ENCODE measurements at regions not wholly inside any gene's neighbourhood (a gene's known extent, or its start where the extent isn't known, plus 50 kb on each side); places are given as distances from the start of the nearest gene placed in this dataset.

DNA sequence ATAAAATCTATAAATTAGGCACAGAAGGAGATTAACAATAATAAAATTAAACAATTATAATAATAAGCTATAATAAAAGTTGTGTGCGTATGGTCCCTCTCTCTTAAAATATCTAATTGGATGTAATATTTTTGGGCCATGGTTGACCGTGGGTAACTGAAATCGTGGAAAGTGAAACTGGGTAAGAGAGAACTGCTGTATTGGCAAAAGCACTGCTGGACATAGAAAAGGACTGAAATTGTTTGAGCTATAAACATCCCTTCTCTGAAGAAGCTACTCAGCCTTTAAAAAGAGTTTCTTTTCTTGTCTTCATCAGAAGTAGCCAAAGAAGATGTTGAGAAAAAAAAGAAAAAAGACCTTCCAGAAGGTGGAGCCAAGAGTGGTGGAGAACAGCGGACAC, 379.4 kb downstream of the ZNF521 start:
- intact Hi-C loops (cut with DNase I; ENCODE audit: low total_unique reads) = no loop called here

DNA sequence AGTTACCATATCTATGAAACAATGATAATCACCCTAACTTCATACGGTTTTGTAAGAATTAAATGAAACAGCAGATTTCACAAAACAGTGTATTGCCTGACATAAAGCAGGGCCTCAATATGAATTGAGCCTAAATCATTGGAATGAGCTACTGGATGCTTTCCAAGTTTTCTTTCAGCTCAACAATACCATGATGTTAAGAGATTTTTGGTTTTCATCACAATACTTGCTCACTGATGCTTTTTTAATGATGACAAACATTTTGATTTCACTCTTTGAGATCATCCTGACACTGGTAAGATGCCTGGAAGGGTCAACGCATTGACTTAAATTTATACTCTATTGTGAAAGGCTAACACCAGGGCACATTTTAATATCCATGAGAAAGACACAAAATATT, 377.5 kb downstream of the ZNF521 start:
- intact Hi-C loops (cut with DNase I; ENCODE audit: low total_unique reads) = no loop called here
- Histone ChIP-seq H3K4me3 (no peak overlapping the region), H3K9me3 (no peaks in the 10 kb centered on the region), H3K36me3 (ENCODE audit: low read depth, missing control alignments) (no peaks in the 10 kb centered on the region), H3K4me1 (no peaks in the 10 kb centered on the region), H3K27me3 (no peaks in the 10 kb centered on the region), H3K27ac (no peak overlapping the region)
- TF ChIP-seq POLR2A (IDR thresholded peaks at IDR 0.05) = no peak
- TF ChIP-seq, protein P1, sequence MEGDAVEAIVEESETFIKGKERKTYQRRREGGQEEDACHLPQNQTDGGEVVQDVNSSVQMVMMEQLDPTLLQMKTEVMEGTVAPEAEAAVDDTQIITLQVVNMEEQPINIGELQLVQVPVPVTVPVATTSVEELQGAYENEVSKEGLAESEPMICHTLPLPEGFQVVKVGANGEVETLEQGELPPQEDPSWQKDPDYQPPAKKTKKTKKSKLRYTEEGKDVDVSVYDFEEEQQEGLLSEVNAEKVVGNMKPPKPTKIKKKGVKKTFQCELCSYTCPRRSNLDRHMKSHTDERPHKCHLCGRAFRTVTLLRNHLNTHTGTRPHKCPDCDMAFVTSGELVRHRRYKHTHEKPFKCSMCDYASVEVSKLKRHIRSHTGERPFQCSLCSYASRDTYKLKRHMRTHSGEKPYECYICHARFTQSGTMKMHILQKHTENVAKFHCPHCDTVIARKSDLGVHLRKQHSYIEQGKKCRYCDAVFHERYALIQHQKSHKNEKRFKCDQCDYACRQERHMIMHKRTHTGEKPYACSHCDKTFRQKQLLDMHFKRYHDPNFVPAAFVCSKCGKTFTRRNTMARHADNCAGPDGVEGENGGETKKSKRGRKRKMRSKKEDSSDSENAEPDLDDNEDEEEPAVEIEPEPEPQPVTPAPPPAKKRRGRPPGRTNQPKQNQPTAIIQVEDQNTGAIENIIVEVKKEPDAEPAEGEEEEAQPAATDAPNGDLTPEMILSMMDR (IDR thresholded peaks at IDR 0.05) = no peak
- 88% methylated on average over 2 of the region's 2 CpGs for WGBS, 2 donors
- DNase-seq = no peak

More for the DNA sequence above, 379.4 kb downstream of the ZNF521 start:
- Histone ChIP-seq H3K4me3 (no peak overlapping the region), H3K27me3 (no peaks in the 10 kb centered on the region), H3K4me1 (no peaks in the 10 kb centered on the region), H3K27ac (no peak overlapping the region), H3K9me3 (no peaks in the 10 kb centered on the region), H3K36me3 (ENCODE audit: low read depth, missing control alignments) (no peaks in the 10 kb centered on the region)
- no peak for DNase-seq
- TF ChIP-seq, protein P1 (IDR thresholded peaks at IDR 0.05) = no peak
- TF ChIP-seq POLR2A (IDR thresholded peaks at IDR 0.05) = no peak
- 93 to 95% methylated on average over 4 of the region's 4 CpGs for WGBS, 2 donors

DNA sequence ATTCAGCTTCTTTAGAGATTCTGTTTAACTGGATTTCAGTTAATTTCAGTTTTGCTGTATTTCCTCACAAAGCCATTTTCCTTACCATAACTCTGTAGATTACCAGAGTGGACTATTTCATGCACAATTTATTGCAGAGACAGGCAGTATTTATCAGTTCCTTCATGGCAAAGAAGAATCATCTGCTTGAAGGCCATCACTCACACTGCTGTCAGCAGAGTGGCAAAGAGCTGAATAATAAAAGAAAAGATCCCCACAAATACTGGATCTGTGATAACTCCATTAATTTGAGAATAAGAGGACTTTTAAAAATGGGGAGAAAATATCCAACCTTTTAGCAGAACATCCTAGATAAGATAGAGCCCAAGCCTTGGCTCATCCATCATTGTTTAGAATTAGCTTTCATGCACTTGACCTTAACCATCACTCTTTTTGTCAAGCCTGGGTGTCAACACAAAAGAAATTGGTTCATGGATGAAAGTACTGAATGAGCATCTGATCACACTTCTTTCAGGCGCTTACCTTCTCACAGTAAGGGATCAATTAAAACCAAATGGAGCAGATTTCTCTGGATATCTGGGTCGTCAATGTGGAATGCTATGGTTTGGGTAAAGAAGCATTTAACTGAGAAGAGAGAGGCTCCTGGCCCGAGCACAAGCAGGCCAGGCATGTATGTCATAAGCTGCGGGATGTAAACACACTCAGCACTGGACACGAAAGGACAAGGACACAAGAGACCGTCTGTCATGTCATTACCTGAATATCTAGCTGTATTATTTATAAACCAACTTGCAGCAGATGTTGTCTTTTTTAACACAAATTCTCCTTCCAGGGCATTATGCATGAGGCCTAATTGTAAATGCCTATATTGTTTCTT, 376.2 kb downstream of the ZNF521 start:
- no peaks in the 10 kb centered on the region for H3K4me1 ChIP-seq
- WGBS, 2 donors = 89 to 92% methylated on average over 6 of the region's 6 CpGs
- no peak overlapping the region for H3K27ac ChIP-seq
- H3K4me3 ChIP-seq = no peak overlapping the region
- no peak for TF ChIP-seq POLR2A (IDR thresholded peaks at IDR 0.05)
- TF ChIP-seq, protein P1 (IDR thresholded peaks at IDR 0.05) = no peak
- H3K27me3 ChIP-seq = no peaks in the 10 kb centered on the region
- no peaks in the 10 kb centered on the region for H3K36me3 ChIP-seq (ENCODE audit: low read depth, missing control alignments)
- intact Hi-C loops (cut with DNase I; ENCODE audit: low total_unique reads) = no loop called here
- H3K9me3 ChIP-seq = no peaks in the 10 kb centered on the region
- DNase-seq = no peak

DNA sequence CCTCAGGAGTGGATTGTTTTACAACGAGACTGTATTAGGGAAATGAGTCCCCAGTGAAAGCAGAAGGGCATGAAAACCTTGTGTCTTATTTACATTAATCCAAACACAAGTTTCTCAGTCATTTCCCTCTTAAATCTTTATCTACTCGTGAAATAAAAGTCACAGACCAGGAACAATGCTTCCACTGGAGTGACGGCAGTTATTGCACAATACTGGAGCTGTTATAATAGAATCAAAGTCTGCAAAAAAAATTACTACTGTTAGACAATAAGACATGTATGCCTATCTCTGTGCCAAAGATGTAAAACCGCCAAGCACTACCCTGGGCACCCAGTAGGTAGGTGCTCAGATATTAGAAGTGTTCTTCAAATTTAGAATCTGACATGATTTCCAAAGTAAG, 375.5 kb downstream of the ZNF521 start:
- Histone ChIP-seq H3K27me3 (no peaks in the 10 kb centered on the region), H3K4me3 (no peak overlapping the region), H3K9me3 (no peaks in the 10 kb centered on the region), H3K36me3 (ENCODE audit: low read depth, missing control alignments) (no peaks in the 10 kb centered on the region), H3K4me1 (no peaks in the 10 kb centered on the region), H3K27ac (no peak overlapping the region)
- TF ChIP-seq, protein P1 (IDR thresholded peaks at IDR 0.05) = no peak
- DNase-seq = no peak
- WGBS, 2 donors = 86 to 88% methylated on average over 4 of the region's 4 CpGs
- intact Hi-C loops (cut with DNase I; ENCODE audit: low total_unique reads) = no loop called here

DNA sequence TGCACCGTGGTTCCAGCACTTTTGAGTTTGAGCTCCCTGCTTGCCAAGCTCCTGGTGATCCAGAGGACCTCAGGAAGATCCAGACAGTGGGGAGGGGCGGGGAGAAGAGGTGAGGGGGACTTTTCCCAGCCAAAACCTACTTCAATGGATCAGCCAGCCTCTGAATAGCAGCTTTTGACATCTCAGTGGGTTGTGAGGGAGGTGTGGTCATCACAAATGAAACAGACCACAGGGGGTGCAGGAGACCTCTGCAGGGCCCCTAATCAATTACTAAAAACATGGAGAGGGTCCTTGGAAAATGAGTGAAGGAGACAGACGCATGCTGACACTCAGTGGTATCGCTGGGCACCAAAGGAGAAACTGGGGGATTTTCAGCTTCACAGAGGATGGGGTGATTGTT, 372.7 kb downstream of the ZNF521 start:
- intact Hi-C loops (cut with DNase I; ENCODE audit: low total_unique reads) = no loop called here
- no peak overlapping the region for H3K4me3 ChIP-seq

More for the DNA sequence above, 372.7 kb downstream of the ZNF521 start:
- H3K9me3 ChIP-seq = no peaks in the 10 kb centered on the region
- no peak for DNase-seq
- no peaks in the 10 kb centered on the region for H3K4me1 ChIP-seq
- no peaks in the 10 kb centered on the region for H3K36me3 ChIP-seq (ENCODE audit: low read depth, missing control alignments)
- 75 to 85% methylated on average over 4 of the region's 4 CpGs for WGBS, 2 donors
- no peak overlapping the region for H3K27ac ChIP-seq
- H3K27me3 ChIP-seq = no peaks in the 10 kb centered on the region
- TF ChIP-seq, protein P1 (IDR thresholded peaks at IDR 0.05) = no peak
- no peak for TF ChIP-seq POLR2A (IDR thresholded peaks at IDR 0.05)

Data from testis (tissue), 2 donors.